ENCODE measurements at regions not wholly inside any gene's neighbourhood (a gene's known extent, or its start where the extent isn't known, plus 50 kb on each side); places are given as distances from the start of the nearest gene placed in this dataset.

GRCh38 chr7:67589183-67589582, 592.5 kb downstream of the TYW1 start:
- no peaks in the 10 kb centered on the region for H3K4me1 ChIP-seq
- peaks cover 0 to 24% (median 0%) of the 10 kb centered on the region in 3 donors for H3K9me3 ChIP-seq
- DNase-seq: no peak
- H3K27ac ChIP-seq: no peak overlapping the region
- intact Hi-C loops (cut with DNase I): no loop called here
- no peak overlapping the region for H3K4me3 ChIP-seq
- no peak for TF ChIP-seq CTCF (IDR thresholded peaks at IDR 0.05)
- no peak for TF ChIP-seq POLR2A (IDR thresholded peaks at IDR 0.05)
- 79 to 93% methylated on average over 10 of the region's 10 CpGs for WGBS, 2 donors
- H3K27me3 ChIP-seq: peaks cover 0 to 8% (median 0%) of the 10 kb centered on the region in 4 donors
- H3K36me3 ChIP-seq: no peaks in the 10 kb centered on the region

GRCh38 chr7:67590649-67591048, 594.0 kb downstream of the TYW1 start:
- Histone ChIP-seq H3K4me3 (no peak overlapping the region), H3K9me3 (peaks cover 0 to 20% (median 0%) of the 10 kb centered on the region in 3 donors), H3K27ac (no peak overlapping the region), H3K4me1 (no peaks in the 10 kb centered on the region), H3K36me3 (no peaks in the 10 kb centered on the region), H3K27me3 (peaks cover 0 to 12% (median 0%) of the 10 kb centered on the region in 4 donors)
- WGBS, 2 donors: 75% methylated on average over 3 of the region's 3 CpGs
- DNase-seq: no peak
- intact Hi-C loops (cut with DNase I): no loop called here
- TF ChIP-seq POLR2A (IDR thresholded peaks at IDR 0.05): no peak
- TF ChIP-seq CTCF (IDR thresholded peaks at IDR 0.05): no peak

GRCh38 chr7:67593794-67594193, 597.2 kb downstream of the TYW1 start:
- H3K27me3 ChIP-seq: peaks cover 0 to 12% (median 0%) of the 10 kb centered on the region in 4 donors
- H3K9me3 ChIP-seq: no peaks in the 10 kb centered on the region
- no peak overlapping the region for H3K27ac ChIP-seq
- no peaks in the 10 kb centered on the region for H3K36me3 ChIP-seq
- no peak overlapping the region for H3K4me3 ChIP-seq
- H3K4me1 ChIP-seq: no peaks in the 10 kb centered on the region
- TF ChIP-seq POLR2A (IDR thresholded peaks at IDR 0.05) (no peak), CTCF (IDR thresholded peaks at IDR 0.05) (no peak)
- intact Hi-C loops (cut with DNase I): no loop called here
- no peak for DNase-seq
- WGBS, 2 donors: 23 to 29% methylated on average over 4 to 6 of the region's 6 CpGs

GRCh38 chr7:67595431-67596180, 599.0 kb downstream of the TYW1 start:
- TF ChIP-seq POLR2A (IDR thresholded peaks at IDR 0.05) (no peak), CTCF (IDR thresholded peaks at IDR 0.05) (no peak)
- Histone ChIP-seq H3K9me3 (no peaks in the 10 kb centered on the region), H3K36me3 (no peaks in the 10 kb centered on the region), H3K27ac (no peak overlapping the region), H3K27me3 (peaks cover 0 to 12% (median 0%) of the 10 kb centered on the region in 4 donors), H3K4me3 (no peak overlapping the region), H3K4me1 (no peaks in the 10 kb centered on the region)
- WGBS, 2 donors: 77 to 87% methylated on average over 10 to 12 of the region's 15 CpGs
- DNase-seq: no peak
- intact Hi-C loops (cut with DNase I): no loop called here

GRCh38 chr7:67597161-67597560, 600.5 kb downstream of the TYW1 start:
- no peaks in the 10 kb centered on the region for H3K4me1 ChIP-seq
- H3K27me3 ChIP-seq: peaks cover 0 to 16% (median 0%) of the 10 kb centered on the region in 4 donors
- no peak overlapping the region for H3K4me3 ChIP-seq
- H3K9me3 ChIP-seq: no peaks in the 10 kb centered on the region
- intact Hi-C loops (cut with DNase I): no loop called here
- 74 to 81% methylated on average over 3 of the region's 3 CpGs for WGBS, 2 donors
- H3K27ac ChIP-seq: no peak overlapping the region
- H3K36me3 ChIP-seq: no peaks in the 10 kb centered on the region
- no peak for DNase-seq
- TF ChIP-seq POLR2A (IDR thresholded peaks at IDR 0.05) (no peak), CTCF (IDR thresholded peaks at IDR 0.05) (no peak)
